Ectodermal cell (in vitro differentiated cells): ENCODE measurements at regions not wholly inside any gene's neighbourhood (a gene's known extent, or its start where the extent isn't known, plus 50 kb on each side); places are given as distances from the start of the nearest gene placed in this dataset.

Experiments used
- H3K27ac ChIP-seq: 2 replicates; pipeline ENCODE4 v1.7.0; 2013; ENCODE audit warnings: mild to moderate bottlenecking, low read depth, low read length; ENCODE audit not compliant: insufficient read depth, poor library complexity, severe bottlenecking
- H3K27me3 ChIP-seq: 2 replicates; pipeline ENCODE4 v1.7.0; 2013; ENCODE audit warnings: mild to moderate bottlenecking, low read length; ENCODE audit not compliant: insufficient read depth, control insufficient read depth, poor library complexity, severe bottlenecking
- H3K36me3 ChIP-seq: one replicate; pipeline ENCODE4 v1.7.0; 2013; ENCODE audit warnings: low read length; ENCODE audit not compliant: control insufficient read depth, insufficient read depth
- H3K4me1 ChIP-seq: one replicate; pipeline ENCODE4 v1.7.0; 2013; ENCODE audit warnings: low read length; ENCODE audit not compliant: control insufficient read depth, insufficient read depth
- H3K4me3 ChIP-seq: 2 replicates; pipeline ENCODE4 v1.7.0; 2013; ENCODE audit warnings: low read depth, low read length, control low read depth; ENCODE audit not compliant: insufficient read depth
- H3K9me3 ChIP-seq: 2 replicates; pipeline ENCODE4 v1.7.0; 2013; ENCODE audit warnings: mild to moderate bottlenecking, low read length, moderate library complexity; ENCODE audit not compliant: control insufficient read depth
- WGBS, 2 experiments: methylation state at CpG; one replicate each; pipeline ENCODE4 v1.1.7; 2013; ENCODE audit warnings: missing lambda C conversion rate in 2 of 2; 5-methylcytosine and 5-hydroxymethylcytosine counted together

GRCh38 chr2:120684289-120685065 is 51.2 kb upstream of the GLI2 start:
- H3K27ac ChIP-seq: no peak overlapping the region
- no peaks in the 10 kb centered on the region for H3K9me3 ChIP-seq
- no peak overlapping the region for H3K4me3 ChIP-seq
- no peaks in the 10 kb centered on the region for H3K36me3 ChIP-seq
- peaks cover 8% of the 10 kb centered on the region for H3K27me3 ChIP-seq
- no peaks in the 10 kb centered on the region for H3K4me1 ChIP-seq
- 94 to 98% methylated on average over 7 to 9 of the region's 9 CpGs for WGBS, 2 experiments

- Histone ChIP-seq H3K36me3 (no peaks in the 10 kb centered on the region), H3K9me3 (no peaks in the 10 kb centered on the region), H3K4me1 (no peaks in the 10 kb centered on the region), H3K4me3 (no peak overlapping the region), H3K27me3 (no peaks in the 10 kb centered on the region), H3K27ac (no peak overlapping the region)
- WGBS, 2 experiments: 81 to 88% methylated on average over 5 of the region's 5 CpGs
Measured at GRCh38 chr2:120685066-120685973, 50.3 kb upstream of the GLI2 start.
